Esophagus muscularis mucosa (tissue), 4 donors: ENCODE measurements at regions not wholly inside any gene's neighbourhood (a gene's known extent, or its start where the extent isn't known, plus 50 kb on each side); places are given as distances from the start of the nearest gene placed in this dataset.

Source experiments
- DNase-seq: peaks from one replicate; pipeline ENCODE4 v3.0.0-alpha.2; 2017; ENCODE audit errors: extremely low spot score
- H3K27ac ChIP-seq, 4 donors: fragments of 200-600 bp; sonication (generic); replicated peaks in 1 of 4; 1 replicate in 3 of 4; 2 replicates in 1 of 4; pipeline ENCODE4 v1.5.1; 2016 to 2019; ENCODE audit warnings: mild to moderate bottlenecking in 1 of 4
- H3K27me3 ChIP-seq, 4 donors: fragments of 200-600 bp; sonication (generic); one replicate each; pipeline versions ENCODE4 v1.5.1 to v1.6.0; 2016 to 2019
- H3K36me3 ChIP-seq, 4 donors: fragments of 200-600 bp; sonication (generic); one replicate each; pipeline ENCODE4 v1.5.1; 2016 to 2019
- H3K4me1 ChIP-seq, 4 donors: fragments of 200-600 bp; sonication (generic); one replicate each; pipeline ENCODE4 v1.5.1; 2016 to 2019
- H3K4me3 ChIP-seq, 4 donors: fragments of 200-600 bp; sonication (generic); 1 replicate in 2 of 4; 2 replicates in 2 of 4; pipeline ENCODE4 v1.5.1; 2016 to 2019; ENCODE audit warnings: mild to moderate bottlenecking in 4 of 4, moderate library complexity in 1 of 4
- H3K9me3 ChIP-seq, 4 donors: fragments of 200-600 bp; sonication (generic); 1 replicate in 3 of 4; 2 replicates in 1 of 4; pipeline ENCODE4 v1.5.1; 2016 to 2019
- CTCF ChIP-seq, 3 experiments: fragments of 200-600 bp in 2 of 3; fragments of 450-650 bp in 1 of 3; sonication (generic) in 2 of 3; IDR thresholded peaks; one replicate each; pipeline ENCODE4 v1.5.1; 2017 to 2019; ENCODE audit warnings: antibody characterized with exemption in 3 of 3, mild to moderate bottlenecking in 2 of 3, moderate library complexity in 1 of 3
- EP300 ChIP-seq: sonication (generic); formaldehyde crosslinking; IDR thresholded peaks from one replicate; pipeline ENCODE4 v1.6.1; 2017; ENCODE audit warnings: antibody characterized with exemption
- POLR2A ChIP-seq: fragments of 450-650 bp; IDR thresholded peaks from one replicate; pipeline ENCODE4 v1.6.1; 2017; ENCODE audit warnings: antibody characterized with exemption, moderate library complexity, mild to moderate bottlenecking, low read depth
- POLR2AphosphoS5 ChIP-seq, 2 donors: sonication (generic); formaldehyde crosslinking; IDR thresholded peaks; one replicate each; pipeline ENCODE4 v1.6.1; 2017; ENCODE audit warnings: antibody characterized with exemption in 2 of 2
- WGBS: methylation state at CpG from one replicate; pipeline ENCODE4 v1.1.5; 2018; 5-methylcytosine and 5-hydroxymethylcytosine counted together
- intact Hi-C: fragments of 100-400 bp; cut with DNase I; formaldehyde crosslinking; loops from one replicate; pipeline ENCODE4 v1.15.1; 2023

DNA sequence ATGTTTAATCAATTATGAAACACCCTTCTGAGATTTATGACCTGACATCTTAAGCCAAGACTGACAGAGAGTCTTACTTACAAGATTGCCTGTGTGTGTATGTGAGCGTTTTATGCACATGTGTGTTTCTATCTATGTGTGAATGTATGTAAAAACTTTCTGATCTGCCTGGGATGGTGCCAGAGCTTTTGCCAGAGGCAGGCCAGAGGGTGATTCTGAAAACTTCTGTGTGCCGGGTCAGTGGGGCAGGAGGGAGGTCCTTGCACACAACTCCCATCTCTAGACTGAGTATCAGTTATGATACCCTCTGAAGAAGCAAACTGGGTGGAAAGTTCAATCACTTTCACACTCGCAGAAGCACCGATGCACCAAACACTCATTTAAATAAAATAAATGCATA, 335.0 kb upstream of the NT5C1B start:
- TF ChIP-seq EP300 = no peak
- no peak for TF ChIP-seq CTCF (IDR thresholded peaks at IDR 0.05)
- TF ChIP-seq POLR2AphosphoS5 (IDR thresholded peaks at IDR 0.05) = no peak
- TF ChIP-seq POLR2A = no peak
- Histone ChIP-seq H3K27ac (no peak overlapping the region), H3K4me1 (peaks cover 3 to 45% (median 37%) of the 10 kb centered on the region in 4 donors), H3K36me3 (no peaks in the 10 kb centered on the region), H3K4me3 (no peak overlapping the region), H3K9me3 (no peaks in the 10 kb centered on the region), H3K27me3 (no peaks in the 10 kb centered on the region)
- intact Hi-C loops = no loop called here
- 65% methylated on average over 4 of the region's 4 CpGs for WGBS
- DNase-seq = no peak

GRCh38 chr2:18922276-18922675, 332.9 kb upstream of the NT5C1B start:
- Histone ChIP-seq H3K4me1 (peaks cover 3 to 32% (median 26%) of the 10 kb centered on the region in 4 donors), H3K27ac (no peak overlapping the region), H3K9me3 (no peaks in the 10 kb centered on the region), H3K36me3 (no peaks in the 10 kb centered on the region), H3K4me3 (no peak overlapping the region), H3K27me3 (no peaks in the 10 kb centered on the region)
- DNase-seq = no peak
- intact Hi-C loops = no loop called here
- WGBS = 100% methylated on average over 1 of the region's 1 CpG
- no peak for TF ChIP-seq POLR2A
- no peak for TF ChIP-seq CTCF (IDR thresholded peaks at IDR 0.05)
- TF ChIP-seq EP300 = no peak
- TF ChIP-seq POLR2AphosphoS5 (IDR thresholded peaks at IDR 0.05) = no peak

DNA sequence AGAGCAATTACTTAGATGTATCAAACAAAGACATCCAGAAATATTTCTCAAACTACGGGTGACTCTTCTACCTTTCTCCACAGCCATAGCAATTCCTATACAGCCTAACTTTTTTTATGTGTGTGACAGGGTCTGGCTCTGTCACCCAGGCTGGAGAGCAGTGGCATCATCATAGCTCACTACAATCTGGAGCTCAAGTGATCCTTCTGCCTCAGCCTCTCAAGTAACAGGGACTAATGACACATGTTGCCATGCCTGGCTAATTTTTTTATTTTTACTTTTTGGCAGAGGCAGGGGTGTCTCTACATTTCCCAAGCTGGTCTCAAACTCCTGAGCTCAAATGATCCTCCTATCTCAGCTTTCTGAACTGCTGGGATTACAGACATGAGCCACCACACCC, 328.9 kb upstream of the NT5C1B start:
- WGBS = 57% methylated on average over 1 of the region's 1 CpG
- intact Hi-C loops = no loop called here
- no peaks in the 10 kb centered on the region for H3K9me3 ChIP-seq
- no peak for DNase-seq
- no peak overlapping the region for H3K27ac ChIP-seq
- no peak overlapping the region for H3K4me3 ChIP-seq
- no peak for TF ChIP-seq POLR2AphosphoS5 (IDR thresholded peaks at IDR 0.05)
- no peak for TF ChIP-seq POLR2A
- no peak for TF ChIP-seq EP300
- TF ChIP-seq CTCF (IDR thresholded peaks at IDR 0.05) = no peak
- no peaks in the 10 kb centered on the region for H3K27me3 ChIP-seq
- no peaks in the 10 kb centered on the region for H3K36me3 ChIP-seq
- H3K4me1 ChIP-seq = no peaks in the 10 kb centered on the region

DNA sequence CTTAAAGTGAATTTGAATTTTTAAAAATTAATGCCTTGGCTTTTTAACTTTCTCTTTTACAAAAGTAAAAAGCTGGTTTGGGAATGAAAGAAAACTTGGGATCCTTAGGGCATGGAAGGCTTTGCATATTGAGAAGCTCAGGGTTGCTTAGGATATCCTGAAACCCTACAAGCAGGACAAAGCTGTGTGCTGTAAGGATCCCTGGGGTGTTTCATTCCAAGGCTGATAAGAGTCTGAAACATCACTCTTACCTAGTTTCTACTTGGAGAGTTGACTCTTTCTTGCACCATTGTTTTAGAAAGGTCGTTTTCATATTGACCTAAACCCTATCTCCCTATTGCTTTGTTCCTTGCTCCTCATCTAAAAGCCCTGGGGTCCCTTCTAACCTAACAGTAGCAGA, 325.9 kb upstream of the NT5C1B start:
- H3K27ac ChIP-seq = no peak overlapping the region
- intact Hi-C loops = no loop called here
- no peak overlapping the region for H3K4me3 ChIP-seq
- DNase-seq = no peak
- no peaks in the 10 kb centered on the region for H3K36me3 ChIP-seq
- peaks cover 0 to 16% (median 7%) of the 10 kb centered on the region in 4 donors for H3K4me1 ChIP-seq
- H3K27me3 ChIP-seq = no peaks in the 10 kb centered on the region
- WGBS = 67% methylated on average over 1 of the region's 1 CpG
- H3K9me3 ChIP-seq = no peaks in the 10 kb centered on the region
- no peak for TF ChIP-seq POLR2AphosphoS5 (IDR thresholded peaks at IDR 0.05)
- no peak for TF ChIP-seq EP300
- no peak for TF ChIP-seq POLR2A
- TF ChIP-seq CTCF (IDR thresholded peaks at IDR 0.05) = no peak

DNA sequence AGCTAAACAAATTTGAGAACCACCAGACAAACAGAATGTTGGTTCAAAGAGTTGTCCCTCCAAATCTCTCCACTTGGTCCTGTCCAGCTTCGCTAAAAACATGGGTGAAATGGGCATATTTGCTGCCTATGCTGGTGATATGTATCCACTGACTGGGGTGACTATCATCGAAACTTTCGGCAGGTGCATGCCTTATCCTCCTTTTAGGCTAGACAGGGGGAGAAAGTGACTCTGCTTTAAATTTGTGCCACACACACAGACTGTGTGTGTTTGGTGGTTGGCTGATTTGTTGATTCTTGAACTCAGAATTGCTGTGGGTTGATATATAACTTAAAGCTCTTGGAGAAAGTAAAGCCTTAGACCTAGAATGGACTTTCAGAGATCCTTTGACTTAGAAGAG, 324.1 kb upstream of the NT5C1B start:
- WGBS = 100% methylated on average over 3 of the region's 3 CpGs
- TF ChIP-seq EP300 (no peak), POLR2A (no peak), CTCF (IDR thresholded peaks at IDR 0.05) (no peak), POLR2AphosphoS5 (IDR thresholded peaks at IDR 0.05) (no peak)
- Histone ChIP-seq H3K36me3 (no peaks in the 10 kb centered on the region), H3K9me3 (no peaks in the 10 kb centered on the region), H3K4me3 (no peak overlapping the region), H3K27me3 (no peaks in the 10 kb centered on the region), H3K27ac (no peak overlapping the region), H3K4me1 (peaks cover 0 to 16% (median 7%) of the 10 kb centered on the region in 4 donors)
- intact Hi-C loops = no loop called here
- no peak for DNase-seq
